ENCODE measurements at regions not wholly inside any gene's neighbourhood (a gene's known extent, or its start where the extent isn't known, plus 50 kb on each side); places are given as distances from the start of the nearest gene placed in this dataset.

DNA sequence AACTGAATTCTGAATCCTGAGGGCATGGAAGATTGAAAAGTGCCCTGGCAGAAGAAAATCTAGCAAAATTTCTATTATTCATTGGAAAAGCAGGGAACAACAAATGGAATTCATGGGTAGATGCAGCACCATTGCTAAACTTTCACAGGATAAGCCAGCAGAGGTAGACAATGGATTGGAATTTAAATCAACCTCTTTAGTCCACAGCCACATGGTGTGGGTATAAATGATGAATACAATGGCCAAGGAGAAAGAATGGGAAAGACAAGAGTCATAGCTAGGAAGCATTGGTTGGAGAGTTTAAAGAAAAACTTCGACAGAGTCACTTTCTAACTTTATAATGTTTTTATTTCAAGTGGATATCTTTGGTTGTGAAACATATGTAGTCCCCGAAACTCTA is 332.8 kb upstream of the PUDP start:
- TF ChIP-seq, protein P1, sequence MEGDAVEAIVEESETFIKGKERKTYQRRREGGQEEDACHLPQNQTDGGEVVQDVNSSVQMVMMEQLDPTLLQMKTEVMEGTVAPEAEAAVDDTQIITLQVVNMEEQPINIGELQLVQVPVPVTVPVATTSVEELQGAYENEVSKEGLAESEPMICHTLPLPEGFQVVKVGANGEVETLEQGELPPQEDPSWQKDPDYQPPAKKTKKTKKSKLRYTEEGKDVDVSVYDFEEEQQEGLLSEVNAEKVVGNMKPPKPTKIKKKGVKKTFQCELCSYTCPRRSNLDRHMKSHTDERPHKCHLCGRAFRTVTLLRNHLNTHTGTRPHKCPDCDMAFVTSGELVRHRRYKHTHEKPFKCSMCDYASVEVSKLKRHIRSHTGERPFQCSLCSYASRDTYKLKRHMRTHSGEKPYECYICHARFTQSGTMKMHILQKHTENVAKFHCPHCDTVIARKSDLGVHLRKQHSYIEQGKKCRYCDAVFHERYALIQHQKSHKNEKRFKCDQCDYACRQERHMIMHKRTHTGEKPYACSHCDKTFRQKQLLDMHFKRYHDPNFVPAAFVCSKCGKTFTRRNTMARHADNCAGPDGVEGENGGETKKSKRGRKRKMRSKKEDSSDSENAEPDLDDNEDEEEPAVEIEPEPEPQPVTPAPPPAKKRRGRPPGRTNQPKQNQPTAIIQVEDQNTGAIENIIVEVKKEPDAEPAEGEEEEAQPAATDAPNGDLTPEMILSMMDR (conservative IDR thresholded peaks at IDR 0.05): no peak
- TF ChIP-seq EZH2 (IDR thresholded peaks at IDR 0.05; ENCODE audit: low read depth): no peak
